Esophagus muscularis mucosa (tissue), 3 donors: ENCODE measurements at regions not wholly inside any gene's neighbourhood (a gene's known extent, or its start where the extent isn't known, plus 50 kb on each side); places are given as distances from the start of the nearest gene placed in this dataset.

Experiments used
- CTCF ChIP-seq, 3 experiments: fragments of 200-600 bp in 2 of 3; fragments of 450-650 bp in 1 of 3; sonication (generic) in 2 of 3; IDR thresholded peaks; one replicate each; pipeline ENCODE4 v1.5.1; 2017 to 2019; ENCODE audit warnings: antibody characterized with exemption in 3 of 3, mild to moderate bottlenecking in 2 of 3, moderate library complexity in 1 of 3
- POLR2A ChIP-seq: fragments of 450-650 bp; IDR thresholded peaks from one replicate; pipeline ENCODE4 v1.6.1; 2017; ENCODE audit warnings: antibody characterized with exemption, moderate library complexity, mild to moderate bottlenecking, low read depth
- POLR2AphosphoS5 ChIP-seq, 2 donors: sonication (generic); formaldehyde crosslinking; IDR thresholded peaks; one replicate each; pipeline ENCODE4 v1.6.1; 2017; ENCODE audit warnings: antibody characterized with exemption in 2 of 2

DNA sequence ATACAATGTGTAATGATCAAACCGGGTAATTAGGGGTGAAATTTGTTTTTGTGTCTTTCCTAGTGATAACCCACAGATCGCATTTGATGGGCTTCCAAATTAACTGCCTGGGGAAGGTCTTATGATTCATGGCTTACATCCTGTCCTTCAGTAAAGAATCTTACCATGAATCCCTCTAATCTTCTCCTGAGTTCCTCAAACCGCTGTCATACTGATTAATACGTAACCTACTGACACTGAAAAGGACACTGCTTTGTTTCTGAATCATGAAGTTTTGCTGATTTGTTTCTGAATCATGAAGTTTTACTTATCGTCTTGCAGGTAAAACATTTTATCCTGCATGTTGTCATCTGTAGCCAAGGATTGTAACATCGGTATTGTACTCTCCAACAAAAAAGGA is 52.0 kb upstream of the CRY1 start:
- TF ChIP-seq CTCF (IDR thresholded peaks at IDR 0.05) (no peak), POLR2AphosphoS5 (IDR thresholded peaks at IDR 0.05) (no peak), POLR2A (no peak)
